ENCODE measurements at regions not wholly inside any gene's neighbourhood (a gene's known extent, or its start where the extent isn't known, plus 50 kb on each side); places are given as distances from the start of the nearest gene placed in this dataset.
"Not testable (repeated sequence)": the region's sequence is repeated elsewhere in the genome, so short reads cannot be mapped to it uniquely, and the experiment has no call there.

GRCh38 chr1:197850918-197851317 is 51.5 kb upstream of the C1orf53 start:
- no peak for DNase-seq

GRCh38 chr1:197850042-197850441 is 52.4 kb upstream of the C1orf53 start:
- DNase-seq, result no peak

- DNase-seq, result no peak
These were observed 54.1 kb upstream of the C1orf53 start for GRCh38 chr1:197848350-197848749.

DNA sequence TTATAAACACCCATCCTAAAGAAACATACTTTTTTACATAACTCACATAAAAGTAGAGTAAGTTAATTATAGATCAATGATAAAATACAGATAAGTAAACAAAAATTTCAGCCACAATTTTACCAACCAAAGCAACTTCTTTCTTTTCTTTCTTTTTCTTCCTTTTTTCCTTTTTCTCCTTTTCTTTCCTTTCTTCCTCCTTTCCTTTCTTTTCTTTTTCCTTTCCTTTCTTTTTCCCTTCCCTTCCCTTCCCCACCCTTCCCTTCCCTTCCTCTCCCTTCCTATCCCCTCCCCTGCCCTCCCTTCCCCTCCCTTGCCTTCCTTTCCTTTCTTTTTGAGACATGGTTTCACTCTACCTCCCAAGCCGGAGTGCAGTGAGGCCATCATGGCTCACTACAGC is 56.5 kb upstream of the C1orf53 start:
- no peak for DNase-seq

- DNase-seq, result no peak
These were observed 57.8 kb upstream of the C1orf53 start for GRCh38 chr1:197844651-197845050.

DNA sequence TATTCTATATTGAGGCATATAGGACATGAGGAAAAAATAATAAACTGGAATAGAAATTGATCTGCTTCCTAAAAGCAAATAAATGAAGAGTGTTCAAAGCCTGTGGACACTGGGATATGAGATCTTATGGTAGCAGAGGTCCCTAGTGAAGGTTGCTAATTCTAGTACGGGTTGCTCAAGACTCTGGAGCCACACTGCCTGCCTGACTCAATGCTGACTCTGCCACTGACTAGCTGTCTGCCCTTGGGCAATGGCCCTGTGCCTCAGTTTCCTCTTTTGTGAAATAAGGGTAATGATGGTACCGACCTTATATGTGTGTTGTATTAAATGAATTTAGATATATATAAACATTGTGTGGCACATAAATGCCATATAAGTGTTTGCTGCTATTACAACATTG is 59.0 kb upstream of the C1orf53 start:
- DNase-seq, result no peak

DNA sequence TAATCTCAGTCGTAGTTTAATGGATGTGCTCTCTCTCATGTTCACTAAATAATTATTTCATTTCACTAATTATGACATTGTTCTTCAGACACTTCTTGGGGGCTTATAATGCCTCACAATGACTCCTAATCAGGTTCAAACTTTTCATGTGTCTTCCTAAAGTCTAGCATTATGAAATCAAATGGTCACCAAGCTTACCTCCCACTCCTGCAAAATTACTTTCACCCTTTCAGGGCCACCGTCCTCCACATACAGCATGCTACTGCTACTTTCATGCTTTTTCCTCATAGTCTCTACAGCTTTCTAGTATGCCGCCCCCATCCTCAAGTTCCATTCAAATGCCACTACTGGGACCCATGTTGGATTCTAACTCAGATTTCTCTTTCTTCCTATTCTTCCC is 59.8 kb upstream of the C1orf53 start:
- DNase-seq, result no peak

DNA sequence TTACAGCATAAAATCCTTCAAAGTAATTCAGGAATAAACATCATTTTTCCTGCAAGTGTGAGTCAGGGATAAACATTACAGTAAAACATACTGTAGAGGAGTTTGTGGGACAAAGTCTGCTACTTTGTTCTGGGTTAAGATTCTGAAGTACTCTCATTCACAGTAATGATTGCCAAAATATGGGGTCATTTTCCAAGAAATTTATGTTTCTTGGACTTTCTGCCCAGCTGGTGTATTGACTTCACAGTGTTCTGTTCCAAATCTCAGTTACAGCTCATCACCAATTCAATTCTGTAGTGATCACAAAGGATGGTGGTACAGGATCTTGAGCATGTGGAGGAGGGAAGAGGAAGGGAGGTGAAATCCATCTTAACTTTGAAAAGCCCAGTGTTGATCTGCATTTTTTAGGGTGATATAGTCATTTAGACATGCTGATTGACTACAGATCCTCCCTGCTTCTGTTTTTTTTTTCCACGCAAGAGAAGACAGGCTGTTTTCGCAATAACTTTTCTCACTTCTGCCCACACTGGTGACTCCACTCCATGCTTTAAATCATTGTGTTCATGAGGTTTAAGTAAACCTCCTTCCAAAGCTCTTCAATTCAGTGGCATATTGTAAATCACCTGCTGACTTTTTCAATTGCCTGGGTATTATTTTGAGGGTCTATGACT is 60.4 kb upstream of the C1orf53 start:
- peak; percentile 16 for DNase-seq

GRCh38 chr1:197841158-197841557 is 61.3 kb upstream of the C1orf53 start:
- DNase-seq, result no peak

GRCh38 chr1:197839786-197840185 is 62.6 kb upstream of the C1orf53 start:
- not testable (repeated sequence) for DNase-seq

- DNase-seq, result peak; percentile 82
These were observed 63.6 kb upstream of the DENND1B start for GRCh38 chr1:197838836-197839235.

DNA sequence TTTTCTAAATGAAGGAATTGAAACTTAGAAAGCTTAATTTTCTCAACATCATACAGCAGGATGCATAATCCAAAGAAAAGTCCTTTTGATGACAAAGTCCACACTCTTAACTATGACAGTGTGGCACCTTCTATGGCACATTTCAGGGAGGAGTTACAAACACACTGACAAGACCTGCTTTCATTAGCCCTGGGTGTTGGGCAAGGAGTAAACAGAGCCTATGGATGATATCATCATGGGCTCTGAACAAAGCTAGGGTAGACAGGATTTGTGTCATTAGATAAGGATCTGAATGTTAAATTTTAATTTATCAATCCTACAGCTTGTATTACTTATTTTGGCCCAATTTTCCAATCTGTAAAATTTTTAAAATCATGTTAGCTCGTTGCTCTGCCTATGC is 62.6 kb upstream of the DENND1B start:
- DNase-seq, result no peak

DNA sequence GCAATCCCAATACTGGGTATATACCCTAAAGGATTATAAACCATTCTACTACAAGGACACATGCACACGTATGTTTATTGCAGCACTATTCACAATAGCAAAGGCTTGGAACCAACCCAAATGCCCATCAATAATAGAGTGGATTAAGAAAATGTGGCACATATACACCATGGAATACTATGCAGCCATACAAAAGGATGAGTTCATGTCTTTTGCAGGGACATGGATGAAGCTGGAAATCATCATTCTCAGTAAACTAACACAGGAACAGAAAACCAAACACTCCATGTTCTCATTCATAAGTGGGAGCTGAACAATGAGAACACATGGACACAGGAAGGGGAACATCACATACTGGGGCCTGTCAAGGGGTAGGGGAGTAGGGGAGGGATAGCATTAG is 61.1 kb upstream of the DENND1B start:
- not testable (repeated sequence) for DNase-seq

- not testable (repeated sequence) for DNase-seq
These were observed 53.7 kb upstream of the DENND1B start for GRCh38 chr1:197829011-197829410.

GRCh38 chr1:197825541-197825940 is 50.3 kb upstream of the DENND1B start:
- DNase-seq, result no peak
